ENCODE measurements at regions not wholly inside any gene's neighbourhood (a gene's known extent, or its start where the extent isn't known, plus 50 kb on each side); places are given as distances from the start of the nearest gene placed in this dataset.

GRCh38 chr22:49177666-49178065 lies 650.0 kb downstream of the BRD1 start:
- H3K36me3 ChIP-seq (ENCODE audit: control insufficient read depth, insufficient read depth, low read length) = no peaks in the 10 kb centered on the region
- no peaks in the 10 kb centered on the region for H3K4me1 ChIP-seq (ENCODE audit: control insufficient read depth, insufficient read depth, low read length)
- H3K27me3 ChIP-seq (ENCODE audit: control insufficient read depth, insufficient read depth, low read length) = no peaks in the 10 kb centered on the region
- H3K4me3 ChIP-seq (ENCODE audit: low read length) = no peak overlapping the region
- no peak overlapping the region for H3K9ac ChIP-seq (ENCODE audit: low read length)
- no peak overlapping the region for H3K27ac ChIP-seq (ENCODE audit: low read depth, low read length)

GRCh38 chr22:49176956-49177355 lies 650.7 kb downstream of the BRD1 start:
- Histone ChIP-seq H3K36me3 (ENCODE audit: control insufficient read depth, insufficient read depth, low read length) (no peaks in the 10 kb centered on the region), H3K27me3 (ENCODE audit: control insufficient read depth, insufficient read depth, low read length) (no peaks in the 10 kb centered on the region), H3K9ac (ENCODE audit: low read length) (no peak overlapping the region), H3K4me1 (ENCODE audit: control insufficient read depth, insufficient read depth, low read length) (no peaks in the 10 kb centered on the region), H3K4me3 (ENCODE audit: low read length) (no peak overlapping the region), H3K27ac (ENCODE audit: low read depth, low read length) (no peak overlapping the region)

- Histone ChIP-seq H3K27me3 (ENCODE audit: control insufficient read depth, insufficient read depth, low read length) (no peaks in the 10 kb centered on the region), H3K4me3 (ENCODE audit: low read length) (no peak overlapping the region), H3K4me1 (ENCODE audit: control insufficient read depth, insufficient read depth, low read length) (no peaks in the 10 kb centered on the region), H3K27ac (ENCODE audit: low read depth, low read length) (no peak overlapping the region), H3K9ac (ENCODE audit: low read length) (no peak overlapping the region), H3K36me3 (ENCODE audit: control insufficient read depth, insufficient read depth, low read length) (no peaks in the 10 kb centered on the region)
These were observed 657.6 kb downstream of the BRD1 start for GRCh38 chr22:49170053-49170452.

- Histone ChIP-seq H3K9ac (ENCODE audit: low read length) (no peak overlapping the region), H3K4me1 (ENCODE audit: control insufficient read depth, insufficient read depth, low read length) (no peaks in the 10 kb centered on the region), H3K4me3 (ENCODE audit: low read length) (no peak overlapping the region), H3K27ac (ENCODE audit: low read depth, low read length) (no peak overlapping the region), H3K36me3 (ENCODE audit: control insufficient read depth, insufficient read depth, low read length) (no peaks in the 10 kb centered on the region), H3K27me3 (ENCODE audit: control insufficient read depth, insufficient read depth, low read length) (no peaks in the 10 kb centered on the region)
These were observed 658.5 kb downstream of the BRD1 start for GRCh38 chr22:49169074-49169744.

GRCh38 chr22:49168219-49168813 lies 659.4 kb downstream of the BRD1 start:
- H3K27me3 ChIP-seq (ENCODE audit: control insufficient read depth, insufficient read depth, low read length) = no peaks in the 10 kb centered on the region
- H3K4me3 ChIP-seq (ENCODE audit: low read length) = no peak overlapping the region
- H3K4me1 ChIP-seq (ENCODE audit: control insufficient read depth, insufficient read depth, low read length) = no peaks in the 10 kb centered on the region
- H3K36me3 ChIP-seq (ENCODE audit: control insufficient read depth, insufficient read depth, low read length) = no peaks in the 10 kb centered on the region
- H3K9ac ChIP-seq (ENCODE audit: low read length) = no peak overlapping the region
- H3K27ac ChIP-seq (ENCODE audit: low read depth, low read length) = no peak overlapping the region

- no peak overlapping the region for H3K27ac ChIP-seq (ENCODE audit: low read depth, low read length)
- no peaks in the 10 kb centered on the region for H3K36me3 ChIP-seq (ENCODE audit: control insufficient read depth, insufficient read depth, low read length)
- no peaks in the 10 kb centered on the region for H3K27me3 ChIP-seq (ENCODE audit: control insufficient read depth, insufficient read depth, low read length)
- no peak overlapping the region for H3K9ac ChIP-seq (ENCODE audit: low read length)
- H3K4me1 ChIP-seq (ENCODE audit: control insufficient read depth, insufficient read depth, low read length) = no peaks in the 10 kb centered on the region
- no peak overlapping the region for H3K4me3 ChIP-seq (ENCODE audit: low read length)
These were observed 660.9 kb downstream of the BRD1 start for GRCh38 chr22:49166746-49167145.

GRCh38 chr22:49166211-49166610 lies 661.5 kb downstream of the BRD1 start:
- no peaks in the 10 kb centered on the region for H3K36me3 ChIP-seq (ENCODE audit: control insufficient read depth, insufficient read depth, low read length)
- no peak overlapping the region for H3K4me3 ChIP-seq (ENCODE audit: low read length)
- no peaks in the 10 kb centered on the region for H3K4me1 ChIP-seq (ENCODE audit: control insufficient read depth, insufficient read depth, low read length)
- no peak overlapping the region for H3K9ac ChIP-seq (ENCODE audit: low read length)
- no peak overlapping the region for H3K27ac ChIP-seq (ENCODE audit: low read depth, low read length)
- H3K27me3 ChIP-seq (ENCODE audit: control insufficient read depth, insufficient read depth, low read length) = no peaks in the 10 kb centered on the region

- Histone ChIP-seq H3K27me3 (ENCODE audit: control insufficient read depth, insufficient read depth, low read length) (no peaks in the 10 kb centered on the region), H3K36me3 (ENCODE audit: control insufficient read depth, insufficient read depth, low read length) (no peaks in the 10 kb centered on the region), H3K9ac (ENCODE audit: low read length) (no peak overlapping the region), H3K4me1 (ENCODE audit: control insufficient read depth, insufficient read depth, low read length) (no peaks in the 10 kb centered on the region), H3K27ac (ENCODE audit: low read depth, low read length) (no peak overlapping the region), H3K4me3 (ENCODE audit: low read length) (no peak overlapping the region)
These were observed 662.8 kb downstream of the BRD1 start for GRCh38 chr22:49164773-49165320.

GRCh38 chr22:49163960-49164690 lies 663.5 kb downstream of the BRD1 start:
- Histone ChIP-seq H3K9ac (ENCODE audit: low read length) (no peak overlapping the region), H3K4me1 (ENCODE audit: control insufficient read depth, insufficient read depth, low read length) (no peaks in the 10 kb centered on the region), H3K27ac (ENCODE audit: low read depth, low read length) (no peak overlapping the region), H3K36me3 (ENCODE audit: control insufficient read depth, insufficient read depth, low read length) (no peaks in the 10 kb centered on the region), H3K27me3 (ENCODE audit: control insufficient read depth, insufficient read depth, low read length) (no peaks in the 10 kb centered on the region), H3K4me3 (ENCODE audit: low read length) (no peak overlapping the region)

- Histone ChIP-seq H3K4me1 (ENCODE audit: control insufficient read depth, insufficient read depth, low read length) (no peaks in the 10 kb centered on the region), H3K9ac (ENCODE audit: low read length) (no peak overlapping the region), H3K4me3 (ENCODE audit: low read length) (no peak overlapping the region), H3K27me3 (ENCODE audit: control insufficient read depth, insufficient read depth, low read length) (no peaks in the 10 kb centered on the region), H3K27ac (ENCODE audit: low read depth, low read length) (no peak overlapping the region), H3K36me3 (ENCODE audit: control insufficient read depth, insufficient read depth, low read length) (no peaks in the 10 kb centered on the region)
These were observed 664.3 kb downstream of the BRD1 start for GRCh38 chr22:49163258-49163959.

- H3K36me3 ChIP-seq (ENCODE audit: control insufficient read depth, insufficient read depth, low read length) = no peaks in the 10 kb centered on the region
- no peaks in the 10 kb centered on the region for H3K27me3 ChIP-seq (ENCODE audit: control insufficient read depth, insufficient read depth, low read length)
These were observed 664.8 kb downstream of the BRD1 start for GRCh38 chr22:49162841-49163240.

More at GRCh38 chr22:49162841-49163240, 664.8 kb downstream of the BRD1 start:
- H3K4me3 ChIP-seq (ENCODE audit: low read length) = no peak overlapping the region
- no peak overlapping the region for H3K9ac ChIP-seq (ENCODE audit: low read length)
- H3K27ac ChIP-seq (ENCODE audit: low read depth, low read length) = no peak overlapping the region
- H3K4me1 ChIP-seq (ENCODE audit: control insufficient read depth, insufficient read depth, low read length) = no peaks in the 10 kb centered on the region
